Stomach smooth muscle (tissue), 2 donors: ENCODE measurements at regions not wholly inside any gene's neighbourhood (a gene's known extent, or its start where the extent isn't known, plus 50 kb on each side); places are given as distances from the start of the nearest gene placed in this dataset.

ENCODE experiments used
- H3K27ac ChIP-seq: one replicate; pipeline ENCODE4 v1.7.0; 2013; ENCODE audit warnings: mild to moderate bottlenecking, low read length, inconsistent platforms
- H3K27me3 ChIP-seq, 2 donors: one replicate each; pipeline ENCODE4 v1.7.0; 2013; ENCODE audit warnings: low read length in 2 of 2; ENCODE audit not compliant: insufficient read depth in 2 of 2, control insufficient read depth in 1 of 2
- H3K36me3 ChIP-seq, 2 donors: one replicate each; pipeline ENCODE4 v1.7.0; 2013; ENCODE audit warnings: low read length in 2 of 2; ENCODE audit not compliant: control insufficient read depth in 2 of 2, insufficient read depth in 2 of 2
- H3K4me1 ChIP-seq: one replicate; pipeline ENCODE4 v1.7.0; 2013; ENCODE audit warnings: low read length; ENCODE audit not compliant: control insufficient read depth, insufficient read depth
- H3K4me3 ChIP-seq, 2 donors: one replicate each; pipeline ENCODE4 v1.7.0; 2013; ENCODE audit warnings: low read length in 2 of 2
- H3K9ac ChIP-seq, 2 donors: one replicate each; pipeline ENCODE4 v1.7.0; 2013; ENCODE audit warnings: low read length in 2 of 2, mild to moderate bottlenecking in 1 of 2
- H3K9me3 ChIP-seq, 2 donors: one replicate each; pipeline ENCODE4 v1.7.0; 2013; ENCODE audit warnings: low read length in 2 of 2; ENCODE audit not compliant: control insufficient read depth in 2 of 2
- donor health status: healthy.
- donor health status: Pancreatic carcinoma.

DNA sequence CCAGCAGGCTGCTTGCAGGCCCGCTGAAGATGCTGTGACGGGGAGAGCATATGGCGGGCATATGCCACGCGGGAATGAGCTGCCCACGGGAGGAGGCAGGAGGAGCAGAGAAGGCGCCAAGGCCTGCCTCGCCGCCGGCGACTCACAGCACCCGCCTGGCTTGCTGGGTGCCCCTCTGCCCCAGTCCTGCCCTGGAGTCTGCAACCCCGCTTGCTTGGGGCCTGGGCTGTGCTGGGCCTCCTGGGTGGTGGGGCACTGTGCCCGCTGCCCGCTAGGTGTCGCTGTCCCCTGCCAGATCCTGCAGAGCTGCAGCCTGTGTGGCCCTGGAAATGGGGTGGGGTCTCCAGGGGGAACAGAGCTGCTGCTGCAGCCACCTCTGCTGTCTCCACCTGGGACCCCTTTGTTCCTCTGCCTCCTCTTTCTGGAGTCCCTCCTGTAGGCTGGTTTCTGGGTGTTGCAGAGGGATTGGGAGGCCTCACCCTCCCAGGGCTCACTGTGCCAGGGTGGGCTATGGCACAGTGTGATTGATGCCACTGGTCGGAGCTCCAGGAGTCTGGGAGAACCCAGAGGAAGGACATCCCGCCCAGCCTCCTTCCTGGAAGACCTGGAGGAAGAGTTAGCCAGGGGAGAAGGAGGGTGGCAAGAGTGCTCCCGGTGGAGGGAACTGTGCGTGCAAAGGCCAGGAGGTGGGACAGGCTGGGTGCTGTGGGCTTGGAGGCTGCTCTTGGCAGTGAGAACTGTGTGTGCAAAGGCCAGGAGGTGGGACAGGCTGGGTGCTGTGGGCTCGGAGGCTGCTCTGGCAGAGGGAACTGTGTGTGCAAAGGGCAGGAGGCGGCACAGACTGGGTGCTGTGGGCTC lies 141.0 kb upstream of the CIBAR2 start:
- Histone ChIP-seq H3K9me3 (no peaks in the 10 kb centered on the region), H3K27ac (no peak overlapping the region), H3K4me1 (peaks cover 4% of the 10 kb centered on the region), H3K4me3 (no peak overlapping the region), H3K27me3 (no peaks in the 10 kb centered on the region), H3K36me3 (no peaks in the 10 kb centered on the region), H3K9ac (no peak overlapping the region)

DNA sequence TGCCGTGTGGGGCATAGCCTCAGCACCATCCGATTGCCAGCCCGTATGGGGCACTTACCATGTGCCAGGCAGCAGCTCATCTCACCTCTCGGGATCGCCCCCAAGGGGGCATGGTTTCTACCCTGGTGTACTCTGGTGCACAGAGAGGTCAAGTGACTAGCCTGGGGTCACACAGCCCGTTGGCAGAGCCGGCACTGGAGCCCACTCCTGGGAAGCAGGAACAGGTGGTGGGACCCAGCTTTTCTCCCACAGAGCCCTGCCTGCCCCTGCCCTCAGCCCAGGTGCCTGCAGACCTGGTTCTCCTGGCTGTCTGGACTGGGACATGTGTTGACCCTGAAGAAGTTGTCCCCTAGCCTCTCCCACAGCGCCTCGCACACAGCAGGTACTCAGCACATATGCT lies 141.8 kb upstream of the CIBAR2 start:
- no peak overlapping the region for H3K4me3 ChIP-seq
- H3K9me3 ChIP-seq, result no peaks in the 10 kb centered on the region
- H3K27me3 ChIP-seq, result no peaks in the 10 kb centered on the region
- no peaks in the 10 kb centered on the region for H3K36me3 ChIP-seq
- peaks cover 4% of the 10 kb centered on the region for H3K4me1 ChIP-seq
- no peak overlapping the region for H3K27ac ChIP-seq
- no peak overlapping the region for H3K9ac ChIP-seq

DNA sequence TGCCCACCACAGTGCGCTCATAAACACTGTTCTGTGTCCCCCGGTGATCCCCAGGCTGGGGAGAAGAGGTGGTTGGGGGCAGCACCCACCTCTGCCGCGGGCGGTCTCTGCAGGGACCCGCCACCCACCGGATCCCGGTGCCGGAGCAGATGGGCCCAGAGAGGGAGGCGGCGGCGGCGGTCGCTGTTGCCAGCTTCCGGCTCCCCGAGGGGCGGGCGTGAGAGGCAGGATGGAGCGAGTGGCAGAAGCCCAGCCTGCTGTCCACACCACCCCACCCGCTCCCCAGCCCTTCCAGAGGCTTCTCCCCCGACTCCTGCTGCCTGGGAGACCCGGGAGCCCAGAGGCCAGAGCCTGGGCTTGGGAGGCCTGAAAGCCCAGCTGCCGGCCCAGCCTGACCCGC lies 142.6 kb upstream of the CIBAR2 start:
- no peaks in the 10 kb centered on the region for H3K9me3 ChIP-seq
- no peak overlapping the region for H3K27ac ChIP-seq
- no peaks in the 10 kb centered on the region for H3K36me3 ChIP-seq
- H3K4me1 ChIP-seq, result peaks cover 4% of the 10 kb centered on the region
- H3K4me3 ChIP-seq, result no peak overlapping the region
- no peaks in the 10 kb centered on the region for H3K27me3 ChIP-seq
- no peak overlapping the region for H3K9ac ChIP-seq

- no peak overlapping the region for H3K4me3 ChIP-seq
- H3K27me3 ChIP-seq, result no peaks in the 10 kb centered on the region
- no peaks in the 10 kb centered on the region for H3K9me3 ChIP-seq
- H3K36me3 ChIP-seq, result no peaks in the 10 kb centered on the region
- peaks cover 4% of the 10 kb centered on the region for H3K4me1 ChIP-seq
- H3K9ac ChIP-seq, result no peak overlapping the region
- no peak overlapping the region for H3K27ac ChIP-seq
Measured at GRCh38 chr16:85255777-85256176, 143.5 kb upstream of the CIBAR2 start.

DNA sequence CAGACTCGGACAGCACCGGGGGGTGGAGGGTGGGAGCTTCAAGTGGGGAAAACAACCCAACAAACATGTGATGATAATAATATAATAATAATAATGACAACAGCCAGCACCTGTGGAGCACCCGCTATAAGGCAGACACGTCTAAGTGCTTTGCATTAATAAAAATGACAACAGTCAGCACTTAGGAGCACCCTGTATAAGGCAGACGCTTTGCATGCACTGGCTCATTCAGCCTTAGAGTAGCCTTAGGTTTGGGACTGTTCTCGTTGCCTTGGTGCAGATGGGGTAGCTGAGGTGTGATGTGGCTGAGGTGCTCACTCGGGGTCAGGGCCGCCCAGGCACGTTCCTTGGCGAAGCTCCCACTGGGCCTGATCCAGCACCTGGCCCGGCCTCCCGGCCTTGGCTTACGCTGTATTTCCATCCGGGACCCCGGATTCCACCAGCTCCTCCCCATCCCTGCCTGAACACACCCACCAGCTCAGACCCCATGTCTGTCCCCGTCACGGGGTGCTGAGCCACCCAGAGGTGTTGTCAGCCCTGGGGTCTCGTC lies 144.0 kb upstream of the CIBAR2 start:
- Histone ChIP-seq H3K4me1 (peaks cover 4% of the 10 kb centered on the region), H3K27ac (no peak overlapping the region), H3K9me3 (no peaks in the 10 kb centered on the region), H3K9ac (no peak overlapping the region), H3K27me3 (no peaks in the 10 kb centered on the region), H3K4me3 (no peak overlapping the region), H3K36me3 (no peaks in the 10 kb centered on the region)

DNA sequence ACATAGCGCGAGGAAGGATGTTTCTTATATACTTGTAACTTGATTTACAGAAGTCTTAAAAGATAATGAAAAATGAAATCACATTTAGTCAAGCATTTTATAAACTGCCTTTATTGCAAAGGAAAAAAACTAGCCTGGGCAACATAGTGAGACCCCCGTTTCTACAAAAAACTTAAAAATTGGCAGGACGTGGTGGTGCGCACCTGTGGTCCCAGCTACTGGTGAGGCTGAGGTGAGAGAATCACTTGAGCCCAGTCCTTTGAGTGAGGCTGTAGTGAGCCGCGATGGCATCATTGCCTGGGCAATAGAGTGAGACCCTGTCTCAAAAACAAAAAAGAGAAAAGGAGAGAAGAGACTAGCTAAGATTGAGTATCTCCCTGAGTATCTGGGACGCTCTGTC lies 145.2 kb upstream of the CIBAR2 start:
- H3K4me1 ChIP-seq, result no peaks in the 10 kb centered on the region
- no peak overlapping the region for H3K27ac ChIP-seq
- no peaks in the 10 kb centered on the region for H3K36me3 ChIP-seq
- H3K9me3 ChIP-seq, result no peaks in the 10 kb centered on the region
- no peaks in the 10 kb centered on the region for H3K27me3 ChIP-seq
- no peak overlapping the region for H3K9ac ChIP-seq
- no peak overlapping the region for H3K4me3 ChIP-seq

- no peaks in the 10 kb centered on the region for H3K36me3 ChIP-seq
- no peak overlapping the region for H3K27ac ChIP-seq
- H3K9me3 ChIP-seq, result no peaks in the 10 kb centered on the region
- H3K27me3 ChIP-seq, result no peaks in the 10 kb centered on the region
- H3K4me3 ChIP-seq, result no peak overlapping the region
- no peak overlapping the region for H3K9ac ChIP-seq
- H3K4me1 ChIP-seq, result no peaks in the 10 kb centered on the region
Measured at GRCh38 chr16:85258166-85258565, 145.9 kb upstream of the CIBAR2 start.

GRCh38 chr16:85258629-85259028 lies 146.4 kb upstream of the CIBAR2 start:
- H3K4me3 ChIP-seq, result no peak overlapping the region
- no peaks in the 10 kb centered on the region for H3K36me3 ChIP-seq
- H3K27me3 ChIP-seq, result no peaks in the 10 kb centered on the region
- H3K4me1 ChIP-seq, result no peaks in the 10 kb centered on the region
- no peak overlapping the region for H3K27ac ChIP-seq
- H3K9me3 ChIP-seq, result no peaks in the 10 kb centered on the region
- H3K9ac ChIP-seq, result no peak overlapping the region

GRCh38 chr16:85259115-85259831 lies 147.0 kb upstream of the CIBAR2 start:
- Histone ChIP-seq H3K4me3 (no peak overlapping the region), H3K27ac (no peak overlapping the region), H3K9ac (no peak overlapping the region), H3K36me3 (no peaks in the 10 kb centered on the region), H3K27me3 (no peaks in the 10 kb centered on the region), H3K4me1 (no peaks in the 10 kb centered on the region), H3K9me3 (no peaks in the 10 kb centered on the region)

- Histone ChIP-seq H3K9ac (no peak overlapping the region), H3K4me3 (no peak overlapping the region), H3K27ac (no peak overlapping the region), H3K9me3 (no peaks in the 10 kb centered on the region), H3K36me3 (no peaks in the 10 kb centered on the region), H3K4me1 (no peaks in the 10 kb centered on the region), H3K27me3 (no peaks in the 10 kb centered on the region)
Measured at GRCh38 chr16:85259832-85260167, 147.5 kb upstream of the CIBAR2 start.

DNA sequence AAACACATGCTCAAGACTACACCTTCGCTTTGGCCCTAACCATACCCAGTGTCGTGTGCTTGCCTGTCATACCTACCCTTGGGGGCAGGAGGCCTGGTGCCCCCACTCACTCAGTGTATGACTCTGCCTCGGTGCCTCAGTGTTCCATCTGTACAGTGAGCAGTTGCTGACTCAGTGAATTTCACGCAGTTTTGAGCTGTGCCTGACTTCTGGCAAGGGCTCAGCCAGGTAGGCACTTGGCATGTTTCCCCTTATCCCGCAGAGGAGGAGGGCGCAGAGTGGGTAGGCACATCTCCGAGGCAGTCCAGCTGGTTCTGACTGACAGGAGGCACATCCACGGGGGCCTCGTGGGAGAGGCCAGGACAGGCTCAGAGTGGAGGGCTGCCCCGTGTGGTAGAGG lies 148.9 kb upstream of the CIBAR2 start:
- no peak overlapping the region for H3K9ac ChIP-seq
- H3K36me3 ChIP-seq, result no peaks in the 10 kb centered on the region
- no peaks in the 10 kb centered on the region for H3K27me3 ChIP-seq
- H3K4me3 ChIP-seq, result no peak overlapping the region
- H3K4me1 ChIP-seq, result no peaks in the 10 kb centered on the region
- no peaks in the 10 kb centered on the region for H3K9me3 ChIP-seq
- no peak overlapping the region for H3K27ac ChIP-seq
